SK-N-MC (cell line): ENCODE measurements at regions not wholly inside any gene's neighbourhood (a gene's known extent, or its start where the extent isn't known, plus 50 kb on each side); places are given as distances from the start of the nearest gene placed in this dataset.

ENCODE experiments used
- DNase-seq: peaks from one replicate; pipeline ENCODE4 v3.0.0-alpha.2; 2011; ENCODE audit warnings: low read depth, low spot score
- H3K27ac ChIP-seq: fragments of 200-600 bp; sonication (generic); 2 replicates; pipeline ENCODE4 v1.5.1; 2016; ENCODE audit warnings: mixed run types
- H3K36me3 ChIP-seq: fragments of 200-600 bp; sonication (generic); 2 replicates; pipeline ENCODE4 v1.6.1; 2017; ENCODE audit warnings: antibody characterized with exemption, low read length, mixed read lengths; ENCODE audit not compliant: insufficient read depth
- H3K4me3 ChIP-seq: fragments of 200-600 bp; sonication (generic); 2 replicates; pipeline ENCODE4 v1.5.1; 2016
- H3K9ac ChIP-seq: fragments of 200-600 bp; sonication (generic); 2 replicates; pipeline ENCODE4 v1.8.0; 2017; ENCODE audit warnings: mixed run types, mixed read lengths; ENCODE audit not compliant: insufficient read length
- H3K9me3 ChIP-seq: fragments of 200-600 bp; sonication (generic); 2 replicates; pipeline ENCODE4 v1.6.1; 2017; ENCODE audit warnings: low read depth, mild to moderate bottlenecking, antibody characterized with exemption, low read length, moderate library complexity, mixed read lengths
- EZH2 ChIP-seq: fragments of 200-600 bp; sonication (generic); IDR thresholded peaks from one replicate; pipeline ENCODE4 v1.6.1; 2017; ENCODE audit warnings: antibody characterized with exemption
- FOXP2 ChIP-seq: optimal IDR thresholded peaks from 2 replicates; pipeline ENCODE3; 2011; ENCODE audit warnings: mild to moderate bottlenecking, moderate library complexity; ENCODE audit not compliant: insufficient read depth; ENCODE audit errors: extremely low read length, control extremely low read depth
- POLR2AphosphoS5 ChIP-seq: IDR thresholded peaks from 2 replicates; pipeline ENCODE4 v1.6.1; 2012; ENCODE audit warnings: mild to moderate bottlenecking, low read depth, low read length, borderline replicate concordance

DNA sequence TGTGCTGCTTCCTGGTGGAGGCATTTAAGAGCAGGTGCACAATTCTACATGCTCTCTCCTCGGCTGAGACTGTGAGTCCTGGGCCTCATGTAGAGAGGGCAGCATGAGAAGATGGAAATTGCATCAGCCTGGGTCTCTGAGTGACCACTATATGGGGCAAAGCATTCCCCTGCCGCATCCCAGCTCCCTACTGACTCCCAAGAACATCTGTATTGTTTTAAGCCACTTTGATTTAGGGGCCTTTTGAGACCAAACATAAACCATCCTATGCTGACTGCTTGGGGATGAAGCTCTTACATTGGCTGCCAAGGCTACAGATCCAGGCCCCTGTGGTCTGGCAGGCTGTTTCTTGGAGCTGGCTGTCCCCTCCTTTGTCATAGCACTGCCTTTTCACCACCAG, 101.3 kb upstream of the TBX20 start:
- no peak for TF ChIP-seq FOXP2
- TF ChIP-seq EZH2, result no peak
- no peak for TF ChIP-seq POLR2AphosphoS5
- no peaks in the 10 kb centered on the region for H3K36me3 ChIP-seq

DNA sequence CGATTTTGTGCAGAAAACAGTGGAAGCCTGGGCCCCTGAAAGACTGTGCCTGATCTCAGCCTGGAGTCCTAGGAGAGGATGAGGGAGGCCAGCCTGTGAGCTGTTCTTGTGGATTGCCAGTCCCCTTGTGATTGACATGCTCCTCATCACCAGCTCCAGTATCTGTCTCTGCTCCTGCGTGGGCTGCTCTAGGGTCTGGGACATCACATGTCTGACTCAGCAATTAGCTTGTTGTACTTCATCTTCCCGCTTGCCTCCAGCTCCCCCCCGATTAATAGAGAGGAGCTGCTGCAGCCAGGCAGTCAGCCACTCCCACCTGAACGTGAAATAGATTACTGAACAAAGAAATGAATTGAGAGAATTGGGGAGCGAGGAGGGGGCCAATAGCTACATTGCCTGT, 99.6 kb upstream of the TBX20 start:
- H3K36me3 ChIP-seq, result no peaks in the 10 kb centered on the region
- H3K9me3 ChIP-seq, result no peaks in the 10 kb centered on the region
- TF ChIP-seq FOXP2 (no peak), EZH2 (no peak), POLR2AphosphoS5 (no peak)
- H3K27ac ChIP-seq, result no peak overlapping the region
- DNase-seq, result no peak
- no peak overlapping the region for H3K9ac ChIP-seq
- H3K4me3 ChIP-seq, result no peak overlapping the region

More for the DNA sequence above, 101.3 kb upstream of the TBX20 start:
- Histone ChIP-seq H3K4me3 (no peak overlapping the region), H3K27ac (no peak overlapping the region), H3K9ac (no peak overlapping the region), H3K9me3 (no peaks in the 10 kb centered on the region)
- no peak for DNase-seq

DNA sequence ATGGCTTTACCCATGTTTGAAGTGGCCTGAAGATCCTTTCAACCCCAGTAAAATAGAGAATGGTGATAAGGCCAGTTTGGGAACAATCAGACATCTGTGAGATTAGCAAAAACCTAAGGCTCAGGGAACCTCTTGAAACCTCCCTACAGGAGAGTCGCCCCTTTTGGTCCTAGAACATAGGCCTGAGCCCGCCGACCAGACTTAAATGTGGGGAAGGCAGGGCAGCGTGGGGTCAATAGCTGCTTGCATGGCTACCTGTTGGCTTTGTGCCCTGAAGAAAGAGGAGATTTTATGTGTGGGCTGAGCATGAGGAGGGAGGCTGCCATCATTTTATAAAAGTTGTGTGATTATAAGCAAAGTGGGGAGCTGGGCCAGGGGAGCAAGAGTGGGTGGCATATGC, 97.6 kb upstream of the TBX20 start:
- H3K9ac ChIP-seq, result no peak overlapping the region
- H3K9me3 ChIP-seq, result no peaks in the 10 kb centered on the region
- H3K36me3 ChIP-seq, result no peaks in the 10 kb centered on the region
- no peak for DNase-seq
- H3K27ac ChIP-seq, result no peak overlapping the region
- no peak overlapping the region for H3K4me3 ChIP-seq
- TF ChIP-seq EZH2 (no peak), FOXP2 (no peak), POLR2AphosphoS5 (no peak)

DNA sequence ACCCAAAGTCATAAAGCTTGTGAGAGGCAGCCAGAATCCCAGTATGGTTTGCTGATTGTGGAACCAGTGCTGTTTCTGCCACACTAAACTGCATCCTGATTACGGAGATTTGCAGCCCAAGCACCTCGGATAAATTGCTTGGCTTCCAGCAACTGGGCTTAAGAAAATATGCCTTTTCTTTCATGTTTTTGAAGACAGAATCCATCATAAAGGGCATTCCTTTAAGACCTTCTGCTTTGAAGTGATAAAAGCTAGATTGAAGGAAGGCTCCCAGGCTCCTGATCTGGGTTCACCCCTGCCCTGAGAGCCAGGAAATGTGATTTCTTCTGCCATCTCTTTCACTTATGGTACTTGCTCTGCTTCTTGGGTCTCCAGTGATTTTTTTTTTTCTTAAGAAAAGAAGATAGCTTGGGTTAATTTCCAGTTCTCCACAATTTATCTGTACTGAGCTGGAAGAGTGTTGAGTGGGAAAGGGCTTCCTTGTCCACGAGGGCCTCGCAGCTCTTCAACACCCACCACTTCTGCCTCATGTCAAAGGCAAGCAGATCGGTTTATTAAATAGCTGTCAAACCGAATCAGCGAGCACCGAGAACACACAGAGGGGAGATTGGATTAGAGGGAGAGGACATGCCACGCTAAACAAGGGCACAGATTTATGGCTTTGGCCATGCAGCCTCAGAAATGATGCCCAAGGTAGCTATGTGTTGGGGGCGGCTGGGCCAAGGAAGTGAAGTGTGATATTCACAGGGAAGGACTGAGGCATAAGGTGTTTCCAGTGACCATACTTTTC, 94.9 kb upstream of the TBX20 start:
- no peak overlapping the region for H3K9ac ChIP-seq
- no peak overlapping the region for H3K27ac ChIP-seq
- H3K36me3 ChIP-seq, result no peaks in the 10 kb centered on the region
- TF ChIP-seq POLR2AphosphoS5 (no peak), EZH2 (no peak), FOXP2 (no peak)
- DNase-seq, result no peak
- no peaks in the 10 kb centered on the region for H3K9me3 ChIP-seq
- no peak overlapping the region for H3K4me3 ChIP-seq

DNA sequence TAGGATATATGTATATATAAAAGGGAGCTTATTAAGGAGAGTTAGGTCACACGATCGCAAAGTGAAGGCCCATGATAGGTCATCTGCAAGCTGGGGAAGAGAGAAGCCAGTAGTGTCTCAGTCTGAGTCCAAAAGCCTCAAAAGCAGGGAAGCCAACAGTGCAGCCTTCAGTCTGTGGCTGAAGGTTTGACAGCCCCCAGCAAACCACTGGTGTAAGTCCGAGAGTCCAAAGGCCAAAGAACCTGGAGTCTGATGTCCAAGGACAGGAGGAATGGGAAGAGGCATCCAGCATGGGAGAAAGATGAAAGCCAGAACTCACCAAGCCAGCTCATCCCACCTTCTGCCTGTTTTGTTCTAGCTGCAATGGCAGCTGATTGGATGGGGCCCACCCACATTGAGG, 88.9 kb upstream of the TBX20 start:
- TF ChIP-seq FOXP2 (no peak), POLR2AphosphoS5 (no peak), EZH2 (no peak)

DNA sequence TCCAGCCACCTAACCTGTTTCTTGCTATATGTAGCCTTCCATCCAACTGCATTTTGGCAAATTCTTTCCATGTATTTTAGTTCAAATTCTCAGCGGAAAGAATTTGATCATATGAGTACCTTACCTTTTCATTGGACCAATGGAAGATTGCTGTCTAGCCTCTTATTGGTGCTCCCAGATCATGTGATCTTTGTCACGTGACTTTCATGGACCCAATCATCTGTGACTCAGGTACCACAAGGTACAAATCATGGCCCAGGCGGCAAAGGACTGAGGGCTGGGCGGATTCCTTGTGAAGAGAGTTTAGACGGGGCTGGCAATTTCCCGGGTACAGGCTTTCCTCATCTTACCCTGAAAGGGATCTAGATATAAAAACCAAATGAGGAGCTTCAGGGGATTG, 85.9 kb upstream of the TBX20 start:
- no peak for TF ChIP-seq POLR2AphosphoS5
- H3K9ac ChIP-seq, result no peak overlapping the region
- DNase-seq, result no peak

More for the DNA sequence above, 88.9 kb upstream of the TBX20 start:
- Histone ChIP-seq H3K9me3 (no peaks in the 10 kb centered on the region), H3K4me3 (no peak overlapping the region), H3K27ac (no peak overlapping the region), H3K36me3 (no peaks in the 10 kb centered on the region), H3K9ac (no peak overlapping the region)
- no peak for DNase-seq

DNA sequence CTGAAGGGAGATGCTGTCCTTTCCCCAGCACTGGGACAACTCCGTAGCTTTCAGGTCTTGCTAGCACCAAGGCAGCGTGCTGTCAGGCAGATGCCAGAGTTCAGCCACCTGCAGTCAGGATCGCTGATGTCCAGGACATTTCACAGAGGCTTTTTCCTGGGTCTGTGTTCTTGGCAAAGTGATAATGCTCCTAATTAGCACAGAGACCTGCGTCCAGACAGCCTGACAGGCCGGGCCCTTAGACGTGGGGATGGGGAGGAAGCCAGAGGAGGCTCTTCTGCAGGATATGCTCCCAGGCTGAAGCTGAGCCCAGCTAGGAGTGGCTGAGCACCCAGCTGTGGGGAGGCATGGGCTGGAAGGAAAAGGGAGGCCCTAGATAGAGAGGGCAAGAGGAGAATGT, 82.5 kb upstream of the TBX20 start:
- Histone ChIP-seq H3K9ac (no peak overlapping the region), H3K4me3 (no peak overlapping the region), H3K36me3 (no peaks in the 10 kb centered on the region), H3K9me3 (no peaks in the 10 kb centered on the region), H3K27ac (no peak overlapping the region)
- TF ChIP-seq POLR2AphosphoS5, result no peak
- no peak for TF ChIP-seq EZH2
- TF ChIP-seq FOXP2, result no peak
- no peak for DNase-seq

More for the DNA sequence above, 85.9 kb upstream of the TBX20 start:
- H3K4me3 ChIP-seq, result no peak overlapping the region
- H3K36me3 ChIP-seq, result no peaks in the 10 kb centered on the region
- no peak overlapping the region for H3K27ac ChIP-seq
- no peaks in the 10 kb centered on the region for H3K9me3 ChIP-seq

DNA sequence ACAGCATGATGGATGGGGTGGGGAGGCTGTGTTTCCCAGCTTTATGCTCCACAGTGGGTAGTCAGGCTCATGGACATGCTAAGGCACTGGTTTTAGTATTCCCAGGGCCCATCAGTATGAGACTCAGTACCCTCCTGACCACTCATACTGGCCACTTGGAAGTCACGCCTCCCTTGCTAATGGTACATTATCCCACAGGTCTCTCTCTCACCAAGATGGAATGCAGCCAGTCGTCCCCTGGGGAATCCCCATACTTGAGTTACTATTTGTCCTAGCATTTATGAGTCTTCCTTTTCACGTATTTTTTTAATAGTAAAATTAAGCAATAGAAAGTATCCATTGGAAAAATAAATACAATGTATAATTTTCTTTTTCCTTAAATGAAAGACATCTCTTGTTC, 80.6 kb upstream of the TBX20 start:
- DNase-seq, result no peak
- H3K9me3 ChIP-seq, result no peaks in the 10 kb centered on the region
- TF ChIP-seq POLR2AphosphoS5 (no peak), FOXP2 (no peak), EZH2 (no peak)
- no peaks in the 10 kb centered on the region for H3K36me3 ChIP-seq
- H3K9ac ChIP-seq, result no peak overlapping the region
- H3K27ac ChIP-seq, result no peak overlapping the region
- no peak overlapping the region for H3K4me3 ChIP-seq

DNA sequence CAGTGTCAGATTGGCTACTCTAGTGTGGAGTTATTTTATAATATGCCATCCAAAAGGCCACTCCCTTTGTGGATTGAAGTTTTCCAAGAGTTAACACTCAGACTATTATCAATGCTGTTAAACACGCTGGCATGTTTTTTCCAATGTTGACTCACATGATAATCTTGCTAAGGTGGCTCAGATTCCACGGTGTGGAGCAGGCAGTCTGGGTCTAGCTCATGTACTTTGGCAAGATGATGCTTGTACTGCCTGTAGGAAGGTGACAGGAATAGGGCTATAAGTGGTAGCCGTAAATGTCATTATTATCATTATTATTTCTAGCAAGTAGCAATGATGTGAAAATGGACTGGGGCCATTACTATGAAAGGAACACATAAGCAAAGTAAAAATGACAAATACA, 79.4 kb upstream of the TBX20 start:
- no peaks in the 10 kb centered on the region for H3K9me3 ChIP-seq
- no peaks in the 10 kb centered on the region for H3K36me3 ChIP-seq
- H3K9ac ChIP-seq, result no peak overlapping the region
- H3K27ac ChIP-seq, result no peak overlapping the region
- no peak overlapping the region for H3K4me3 ChIP-seq
- TF ChIP-seq EZH2, result no peak
- no peak for TF ChIP-seq POLR2AphosphoS5
- no peak for TF ChIP-seq FOXP2
- no peak for DNase-seq
